ENCODE measurements at regions not wholly inside any gene's neighbourhood (a gene's known extent, or its start where the extent isn't known, plus 50 kb on each side); places are given as distances from the start of the nearest gene placed in this dataset.

GRCh38 chr18:75937306-75937705, 509.8 kb upstream of the SMIM21 start:
- no peaks in the 10 kb centered on the region for H3K36me3 ChIP-seq (ENCODE audit: control insufficient read depth, insufficient read depth, low read length)
- H3K27me3 ChIP-seq (ENCODE audit: control insufficient read depth, insufficient read depth, low read length), result no peaks in the 10 kb centered on the region
- no CpG with 5 or more reads among the region's 2 CpGs for WGBS (ENCODE audit: insufficient coverage)
- peaks cover 3% of the 10 kb centered on the region for H3K9me3 ChIP-seq (replicated peaks; ENCODE audit: control insufficient read depth, low read depth, low read length)
- no peak for DNase-seq
- H3K27ac ChIP-seq (ENCODE audit: low read length), result no peak overlapping the region
- no peaks in the 10 kb centered on the region for H3K4me1 ChIP-seq (ENCODE audit: control insufficient read depth, insufficient read depth, low read length)
- no peak overlapping the region for H3K4me3 ChIP-seq (ENCODE audit: low read length)

GRCh38 chr18:75936862-75937261, 509.4 kb upstream of the SMIM21 start:
- Histone ChIP-seq H3K36me3 (ENCODE audit: control insufficient read depth, insufficient read depth, low read length) (no peaks in the 10 kb centered on the region), H3K27me3 (ENCODE audit: control insufficient read depth, insufficient read depth, low read length) (no peaks in the 10 kb centered on the region), H3K4me1 (ENCODE audit: control insufficient read depth, insufficient read depth, low read length) (no peaks in the 10 kb centered on the region), H3K4me3 (ENCODE audit: low read length) (no peak overlapping the region), H3K9me3 (replicated peaks; ENCODE audit: control insufficient read depth, low read depth, low read length) (peaks cover 3% of the 10 kb centered on the region), H3K27ac (ENCODE audit: low read length) (no peak overlapping the region)
- DNase-seq, result no peak
- WGBS (ENCODE audit: insufficient coverage), result no CpG with 5 or more reads among the region's 1 CpG

- no peaks in the 10 kb centered on the region for H3K9me3 ChIP-seq (replicated peaks; ENCODE audit: control insufficient read depth, low read depth, low read length)
- no peak overlapping the region for H3K27ac ChIP-seq (ENCODE audit: low read length)
- WGBS (ENCODE audit: insufficient coverage), result no CpG with 5 or more reads among the region's 2 CpGs
- no peaks in the 10 kb centered on the region for H3K4me1 ChIP-seq (ENCODE audit: control insufficient read depth, insufficient read depth, low read length)
- no peak overlapping the region for H3K4me3 ChIP-seq (ENCODE audit: low read length)
- no peaks in the 10 kb centered on the region for H3K36me3 ChIP-seq (ENCODE audit: control insufficient read depth, insufficient read depth, low read length)
- no peak for DNase-seq
- no peaks in the 10 kb centered on the region for H3K27me3 ChIP-seq (ENCODE audit: control insufficient read depth, insufficient read depth, low read length)
Measured at GRCh38 chr18:75931079-75931478, 503.6 kb upstream of the SMIM21 start.

GRCh38 chr18:75928706-75929105, 501.2 kb upstream of the SMIM21 start:
- DNase-seq, result no peak
- H3K4me1 ChIP-seq (ENCODE audit: control insufficient read depth, insufficient read depth, low read length), result peaks cover under 1% of the 10 kb centered on the region
- no CpG with 5 or more reads among the region's 2 CpGs for WGBS (ENCODE audit: insufficient coverage)
- no peaks in the 10 kb centered on the region for H3K27me3 ChIP-seq (ENCODE audit: control insufficient read depth, insufficient read depth, low read length)
- no peaks in the 10 kb centered on the region for H3K9me3 ChIP-seq (replicated peaks; ENCODE audit: control insufficient read depth, low read depth, low read length)
- H3K4me3 ChIP-seq (ENCODE audit: low read length), result no peak overlapping the region
- H3K36me3 ChIP-seq (ENCODE audit: control insufficient read depth, insufficient read depth, low read length), result no peaks in the 10 kb centered on the region
- H3K27ac ChIP-seq (ENCODE audit: low read length), result no peak overlapping the region

- WGBS (ENCODE audit: insufficient coverage), result 49% methylated on average over 2 of the region's 5 CpGs
- DNase-seq, result peak; percentile 49
- H3K4me1 ChIP-seq (ENCODE audit: control insufficient read depth, insufficient read depth, low read length), result peaks cover 9% of the 10 kb centered on the region
- no peaks in the 10 kb centered on the region for H3K9me3 ChIP-seq (replicated peaks; ENCODE audit: control insufficient read depth, low read depth, low read length)
- no peaks in the 10 kb centered on the region for H3K27me3 ChIP-seq (ENCODE audit: control insufficient read depth, insufficient read depth, low read length)
- H3K27ac ChIP-seq (ENCODE audit: low read length), result no peak overlapping the region
- no peak overlapping the region for H3K4me3 ChIP-seq (ENCODE audit: low read length)
- no peaks in the 10 kb centered on the region for H3K36me3 ChIP-seq (ENCODE audit: control insufficient read depth, insufficient read depth, low read length)
Measured at GRCh38 chr18:75927791-75928190, 500.3 kb upstream of the SMIM21 start.

- Histone ChIP-seq H3K9me3 (replicated peaks; ENCODE audit: control insufficient read depth, low read depth, low read length) (no peaks in the 10 kb centered on the region), H3K4me1 (ENCODE audit: control insufficient read depth, insufficient read depth, low read length) (peaks cover 11% of the 10 kb centered on the region), H3K4me3 (ENCODE audit: low read length) (no peak overlapping the region), H3K36me3 (ENCODE audit: control insufficient read depth, insufficient read depth, low read length) (no peaks in the 10 kb centered on the region), H3K27me3 (ENCODE audit: control insufficient read depth, insufficient read depth, low read length) (no peaks in the 10 kb centered on the region), H3K27ac (ENCODE audit: low read length) (no peak overlapping the region)
- 100% methylated on average over 1 of the region's 6 CpGs for WGBS (ENCODE audit: insufficient coverage)
- DNase-seq, result no peak
Measured at GRCh38 chr18:75926811-75927210, 499.3 kb upstream of the SMIM21 start.

GRCh38 chr18:75923169-75923568, 495.7 kb upstream of the SMIM21 start:
- Histone ChIP-seq H3K27ac (ENCODE audit: low read length) (no peak overlapping the region), H3K27me3 (ENCODE audit: control insufficient read depth, insufficient read depth, low read length) (no peaks in the 10 kb centered on the region), H3K4me3 (ENCODE audit: low read length) (no peak overlapping the region), H3K36me3 (ENCODE audit: control insufficient read depth, insufficient read depth, low read length) (no peaks in the 10 kb centered on the region), H3K9me3 (replicated peaks; ENCODE audit: control insufficient read depth, low read depth, low read length) (no peaks in the 10 kb centered on the region), H3K4me1 (ENCODE audit: control insufficient read depth, insufficient read depth, low read length) (peaks cover 11% of the 10 kb centered on the region)
- peak; percentile 90 for DNase-seq
- WGBS (ENCODE audit: insufficient coverage), result 18% methylated on average over 3 of the region's 4 CpGs

- WGBS (ENCODE audit: insufficient coverage), result 5% methylated on average over 11 of the region's 18 CpGs
- H3K4me1 ChIP-seq (ENCODE audit: control insufficient read depth, insufficient read depth, low read length), result peaks cover 3% of the 10 kb centered on the region
- H3K9me3 ChIP-seq (replicated peaks; ENCODE audit: control insufficient read depth, low read depth, low read length), result no peaks in the 10 kb centered on the region
- no peak overlapping the region for H3K27ac ChIP-seq (ENCODE audit: low read length)
- no peaks in the 10 kb centered on the region for H3K36me3 ChIP-seq (ENCODE audit: control insufficient read depth, insufficient read depth, low read length)
- H3K27me3 ChIP-seq (ENCODE audit: control insufficient read depth, insufficient read depth, low read length), result peaks cover 8% of the 10 kb centered on the region
- H3K4me3 ChIP-seq (ENCODE audit: low read length), result peak overlapping the region; percentile 47
- DNase-seq, result no peak
Measured at GRCh38 chr18:75916624-75916982, 489.1 kb upstream of the SMIM21 start.

GRCh38 chr18:75915941-75916623, 488.6 kb upstream of the SMIM21 start:
- peak; percentile 74 for DNase-seq
- under 1% methylated on average over 77 of the region's 77 CpGs for WGBS (ENCODE audit: insufficient coverage)

GRCh38 chr18:75912829-75913228, 485.3 kb upstream of the SMIM21 start:
- no peak overlapping the region for H3K27ac ChIP-seq (ENCODE audit: low read length)
- DNase-seq, result no peak
- H3K4me3 ChIP-seq (ENCODE audit: low read length), result no peak overlapping the region
- peaks cover 3% of the 10 kb centered on the region for H3K4me1 ChIP-seq (ENCODE audit: control insufficient read depth, insufficient read depth, low read length)
- H3K36me3 ChIP-seq (ENCODE audit: control insufficient read depth, insufficient read depth, low read length), result no peaks in the 10 kb centered on the region
- peaks cover 8% of the 10 kb centered on the region for H3K27me3 ChIP-seq (ENCODE audit: control insufficient read depth, insufficient read depth, low read length)
- no peaks in the 10 kb centered on the region for H3K9me3 ChIP-seq (replicated peaks; ENCODE audit: control insufficient read depth, low read depth, low read length)
- no CpG with 5 or more reads among the region's 2 CpGs for WGBS (ENCODE audit: insufficient coverage)

More at GRCh38 chr18:75915941-75916623, 488.6 kb upstream of the SMIM21 start:
- Histone ChIP-seq H3K36me3 (ENCODE audit: control insufficient read depth, insufficient read depth, low read length) (no peaks in the 10 kb centered on the region), H3K9me3 (replicated peaks; ENCODE audit: control insufficient read depth, low read depth, low read length) (no peaks in the 10 kb centered on the region), H3K27me3 (ENCODE audit: control insufficient read depth, insufficient read depth, low read length) (peaks cover 8% of the 10 kb centered on the region), H3K4me3 (ENCODE audit: low read length) (peak overlapping the region; percentile 47), H3K4me1 (ENCODE audit: control insufficient read depth, insufficient read depth, low read length) (peaks cover 3% of the 10 kb centered on the region), H3K27ac (ENCODE audit: low read length) (no peak overlapping the region)

- no peaks in the 10 kb centered on the region for H3K4me1 ChIP-seq (ENCODE audit: control insufficient read depth, insufficient read depth, low read length)
- no peak overlapping the region for H3K4me3 ChIP-seq (ENCODE audit: low read length)
- DNase-seq, result no peak
- WGBS (ENCODE audit: insufficient coverage), result 96% methylated on average over 14 of the region's 15 CpGs
- no peaks in the 10 kb centered on the region for H3K36me3 ChIP-seq (ENCODE audit: control insufficient read depth, insufficient read depth, low read length)
- no peaks in the 10 kb centered on the region for H3K9me3 ChIP-seq (replicated peaks; ENCODE audit: control insufficient read depth, low read depth, low read length)
- no peaks in the 10 kb centered on the region for H3K27me3 ChIP-seq (ENCODE audit: control insufficient read depth, insufficient read depth, low read length)
- H3K27ac ChIP-seq (ENCODE audit: low read length), result no peak overlapping the region
Measured at GRCh38 chr18:75904416-75904815, 476.9 kb upstream of the SMIM21 start.
